ENCODE measurements at regions not wholly inside any gene's neighbourhood (a gene's known extent, or its start where the extent isn't known, plus 50 kb on each side); places are given as distances from the start of the nearest gene placed in this dataset.

DNA sequence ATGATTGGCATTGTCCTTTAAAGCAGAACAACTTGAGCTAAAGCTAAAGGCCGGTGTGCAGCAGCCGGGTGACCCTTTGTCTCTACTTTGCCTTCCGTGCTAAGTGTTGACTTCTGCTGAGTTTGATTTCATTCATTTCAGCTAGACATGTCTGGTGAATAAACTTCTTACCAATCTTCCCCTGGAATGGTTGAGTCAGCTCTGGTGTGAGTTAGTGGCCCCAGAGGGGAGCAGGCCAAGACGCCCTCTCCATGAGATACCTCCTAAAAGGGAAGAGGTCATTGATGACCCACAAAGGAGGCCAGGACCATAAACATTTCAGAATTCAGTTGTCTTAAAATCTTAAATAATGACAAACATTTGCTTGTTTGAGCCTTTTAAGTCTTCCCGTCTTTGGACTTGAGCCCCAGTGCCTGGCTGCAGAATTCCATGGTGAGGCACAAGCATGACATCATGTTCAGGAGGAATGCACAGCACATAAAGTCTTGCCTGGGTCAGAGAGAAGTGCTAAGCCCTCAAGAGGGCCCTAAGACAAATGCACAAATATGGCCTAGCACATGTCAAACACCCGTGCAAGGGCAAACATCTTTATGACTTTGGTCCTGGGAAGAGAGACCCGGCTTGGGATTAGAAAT lies 96.3 kb upstream of the NEDD9 start:
- Histone ChIP-seq H3K27me3 (no peaks in the 10 kb centered on the region), H3K27ac (no peak overlapping the region)
- no peak for TF ChIP-seq POLR2A (IDR thresholded peaks at IDR 0.05)
- TF ChIP-seq, protein P1, sequence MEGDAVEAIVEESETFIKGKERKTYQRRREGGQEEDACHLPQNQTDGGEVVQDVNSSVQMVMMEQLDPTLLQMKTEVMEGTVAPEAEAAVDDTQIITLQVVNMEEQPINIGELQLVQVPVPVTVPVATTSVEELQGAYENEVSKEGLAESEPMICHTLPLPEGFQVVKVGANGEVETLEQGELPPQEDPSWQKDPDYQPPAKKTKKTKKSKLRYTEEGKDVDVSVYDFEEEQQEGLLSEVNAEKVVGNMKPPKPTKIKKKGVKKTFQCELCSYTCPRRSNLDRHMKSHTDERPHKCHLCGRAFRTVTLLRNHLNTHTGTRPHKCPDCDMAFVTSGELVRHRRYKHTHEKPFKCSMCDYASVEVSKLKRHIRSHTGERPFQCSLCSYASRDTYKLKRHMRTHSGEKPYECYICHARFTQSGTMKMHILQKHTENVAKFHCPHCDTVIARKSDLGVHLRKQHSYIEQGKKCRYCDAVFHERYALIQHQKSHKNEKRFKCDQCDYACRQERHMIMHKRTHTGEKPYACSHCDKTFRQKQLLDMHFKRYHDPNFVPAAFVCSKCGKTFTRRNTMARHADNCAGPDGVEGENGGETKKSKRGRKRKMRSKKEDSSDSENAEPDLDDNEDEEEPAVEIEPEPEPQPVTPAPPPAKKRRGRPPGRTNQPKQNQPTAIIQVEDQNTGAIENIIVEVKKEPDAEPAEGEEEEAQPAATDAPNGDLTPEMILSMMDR (IDR thresholded peaks at IDR 0.05) = no peak

DNA sequence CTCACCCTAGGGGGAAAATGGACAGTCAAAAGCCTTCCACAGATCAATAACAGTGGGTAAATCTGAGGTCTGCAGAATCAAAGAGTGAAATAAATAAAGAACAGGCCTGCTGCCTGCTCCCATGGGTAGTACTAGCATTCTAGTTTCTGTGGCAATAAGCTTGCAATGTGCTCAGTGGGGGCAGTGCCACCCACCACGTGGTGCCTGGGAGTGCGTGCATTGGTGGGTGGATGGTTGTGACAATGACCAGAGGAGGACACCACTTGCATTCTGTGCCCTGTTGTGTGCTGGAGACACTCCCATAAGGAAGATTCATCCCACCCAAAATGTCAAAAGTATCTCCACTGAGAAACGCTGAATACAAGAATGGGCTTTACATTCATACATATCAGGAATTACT lies 95.5 kb upstream of the NEDD9 start:
- Histone ChIP-seq H3K4me3 (no peak overlapping the region), H3K36me3 (no peaks in the 10 kb centered on the region), H3K9me3 (no peaks in the 10 kb centered on the region), H3K27me3 (no peaks in the 10 kb centered on the region), H3K4me1 (peaks cover 0 to 22% (median 1%) of the 10 kb centered on the region in 4 donors), H3K27ac (no peak overlapping the region)
- no peak for DNase-seq
- TF ChIP-seq POLR2A (IDR thresholded peaks at IDR 0.05) = no peak
- TF ChIP-seq, protein P1 (IDR thresholded peaks at IDR 0.05) = no peak

More for the DNA sequence above, 96.3 kb upstream of the NEDD9 start:
- Histone ChIP-seq H3K4me3 (no peak overlapping the region), H3K36me3 (no peaks in the 10 kb centered on the region), H3K4me1 (peaks cover 0 to 22% (median 1%) of the 10 kb centered on the region in 4 donors), H3K9me3 (no peaks in the 10 kb centered on the region)
- no peak for DNase-seq

DNA sequence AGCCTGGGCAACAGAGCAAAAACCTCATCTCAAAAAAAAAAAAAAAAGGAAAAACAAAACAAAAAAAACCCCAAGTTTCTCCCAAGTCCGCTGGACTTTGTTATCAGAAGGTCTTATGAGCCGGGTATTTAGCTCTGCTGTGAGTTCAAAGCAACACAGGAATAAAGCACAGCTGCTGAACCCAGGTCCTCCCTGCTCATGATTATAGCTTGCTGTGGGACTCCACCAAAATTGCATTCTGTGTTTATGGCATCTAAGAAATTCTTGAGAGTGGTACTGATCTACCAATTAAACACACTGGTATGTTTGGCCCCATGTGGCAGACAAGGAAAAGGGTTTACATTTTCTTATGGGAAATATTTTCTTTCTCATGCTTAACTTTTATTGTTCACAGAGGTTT lies 93.6 kb upstream of the NEDD9 start:
- DNase-seq = no peak

DNA sequence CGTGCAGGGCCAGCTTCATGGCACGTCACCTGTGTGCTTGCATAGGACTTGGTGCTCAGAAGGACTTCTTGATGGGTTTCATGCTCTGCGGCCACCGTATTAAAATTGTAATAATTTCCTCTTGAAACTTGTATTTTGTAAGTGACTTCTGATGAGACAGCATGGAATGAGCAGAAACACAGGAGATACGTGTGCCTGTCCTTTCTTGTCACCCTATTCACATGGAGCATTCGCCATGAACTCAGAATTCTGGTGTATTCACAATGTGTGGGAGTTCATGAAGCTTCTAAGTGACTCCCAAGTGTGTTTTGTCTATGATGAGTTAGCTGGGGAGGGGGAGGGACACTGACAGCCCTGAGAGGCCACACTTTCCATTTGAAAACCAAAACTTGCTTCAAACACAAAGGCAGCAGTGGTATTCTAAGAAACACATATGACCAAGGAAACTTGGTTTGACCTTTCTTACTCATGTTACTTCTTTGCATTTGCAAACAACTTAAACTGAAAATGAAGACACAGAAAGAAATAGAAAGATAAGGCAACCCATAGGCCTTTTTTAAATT lies 92.1 kb upstream of the NEDD9 start:
- Histone ChIP-seq H3K27ac (no peak overlapping the region), H3K4me3 (no peak overlapping the region), H3K27me3 (no peaks in the 10 kb centered on the region), H3K9me3 (no peaks in the 10 kb centered on the region), H3K36me3 (no peaks in the 10 kb centered on the region), H3K4me1 (peaks cover 0 to 14% (median 0%) of the 10 kb centered on the region in 4 donors)
- no peak for TF ChIP-seq POLR2A (IDR thresholded peaks at IDR 0.05)
- TF ChIP-seq, protein P1 (IDR thresholded peaks at IDR 0.05) = no peak
- DNase-seq = no peak

More for the DNA sequence above, 93.6 kb upstream of the NEDD9 start:
- Histone ChIP-seq H3K27ac (no peak overlapping the region), H3K9me3 (no peaks in the 10 kb centered on the region), H3K4me3 (no peak overlapping the region), H3K4me1 (peaks cover 0 to 26% (median 1%) of the 10 kb centered on the region in 4 donors), H3K27me3 (no peaks in the 10 kb centered on the region), H3K36me3 (no peaks in the 10 kb centered on the region)
- no peak for TF ChIP-seq POLR2A (IDR thresholded peaks at IDR 0.05)
- TF ChIP-seq, protein P1 (IDR thresholded peaks at IDR 0.05) = no peak

DNA sequence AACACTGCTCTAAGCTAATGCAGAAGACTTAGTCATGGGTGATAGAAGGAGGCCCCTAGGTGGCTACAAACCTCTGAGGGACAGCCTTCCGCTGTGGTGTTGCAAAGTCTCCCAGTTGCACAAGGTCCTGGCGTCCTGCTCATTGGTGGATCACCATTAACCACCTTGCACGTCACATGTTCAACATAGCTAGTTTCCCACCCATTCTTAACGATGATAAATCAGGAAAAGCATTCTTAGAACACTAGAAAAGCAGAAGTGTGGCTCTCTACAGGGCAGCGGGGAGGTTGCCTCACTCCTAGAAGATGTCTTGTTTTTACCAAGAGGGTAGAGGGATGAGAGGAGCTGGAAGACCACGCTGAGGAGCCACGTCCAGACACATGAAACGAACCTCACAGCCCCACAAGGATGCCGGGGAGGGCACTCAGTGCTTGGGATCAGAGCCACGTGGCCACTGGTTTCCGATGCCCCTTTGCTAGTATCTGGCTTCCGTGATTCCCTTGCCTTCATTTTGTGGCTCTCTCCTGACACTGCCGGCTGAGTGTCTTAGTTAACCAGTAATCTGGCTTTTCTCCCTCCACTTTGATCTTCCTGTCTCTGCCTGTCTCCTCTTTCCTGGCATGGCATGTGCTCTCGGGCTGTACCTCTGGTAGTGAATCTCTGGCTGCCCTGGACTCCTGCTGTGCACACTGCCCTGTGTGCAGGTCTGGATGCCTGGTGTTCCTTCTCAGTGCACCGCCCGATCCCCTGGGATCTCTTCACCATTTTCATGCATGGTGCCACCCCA lies 91.4 kb upstream of the NEDD9 start:
- TF ChIP-seq POLR2A (IDR thresholded peaks at IDR 0.05) = no peak
- peak in 2 of 3 donors; percentile 31 to 63 for DNase-seq
- no peak overlapping the region for H3K27ac ChIP-seq

More for the DNA sequence above, 91.4 kb upstream of the NEDD9 start:
- Histone ChIP-seq H3K4me1 (peaks cover 0 to 14% (median 2%) of the 10 kb centered on the region in 4 donors), H3K27me3 (no peaks in the 10 kb centered on the region), H3K36me3 (no peaks in the 10 kb centered on the region), H3K9me3 (no peaks in the 10 kb centered on the region), H3K4me3 (no peak overlapping the region)

Measured in Peyer's patch (tissue), 4 donors.